Mammary epithelial cell (primary cell): ENCODE measurements at regions not wholly inside any gene's neighbourhood (a gene's known extent, or its start where the extent isn't known, plus 50 kb on each side); places are given as distances from the start of the nearest gene placed in this dataset.

Source experiments
- EZH2 ChIP-seq: IDR thresholded peaks from 2 replicates; pipeline ENCODE4 v1.6.1; 2012; ENCODE audit warnings: low read length, inconsistent platforms, borderline replicate concordance
- TF ChIP-seq, protein P1 (sequence below), 2 donors: IDR thresholded peaks in 1 of 2; conservative IDR thresholded peaks in 1 of 2; 2 replicates each; pipeline ENCODE4 v1.5.1; 2011 to 2012; ENCODE audit warnings: inconsistent platforms in 2 of 2, low read length in 2 of 2, mild to moderate bottlenecking in 2 of 2, control low read depth in 1 of 2, low read depth in 1 of 2; ENCODE audit not compliant: insufficient read depth in 1 of 2; ENCODE audit errors: extremely low read depth in 1 of 2

GRCh38 chr10:124180044-124180745, 86.8 kb upstream of the CHST15 start:
- no peak for TF ChIP-seq EZH2
- TF ChIP-seq, protein P1, sequence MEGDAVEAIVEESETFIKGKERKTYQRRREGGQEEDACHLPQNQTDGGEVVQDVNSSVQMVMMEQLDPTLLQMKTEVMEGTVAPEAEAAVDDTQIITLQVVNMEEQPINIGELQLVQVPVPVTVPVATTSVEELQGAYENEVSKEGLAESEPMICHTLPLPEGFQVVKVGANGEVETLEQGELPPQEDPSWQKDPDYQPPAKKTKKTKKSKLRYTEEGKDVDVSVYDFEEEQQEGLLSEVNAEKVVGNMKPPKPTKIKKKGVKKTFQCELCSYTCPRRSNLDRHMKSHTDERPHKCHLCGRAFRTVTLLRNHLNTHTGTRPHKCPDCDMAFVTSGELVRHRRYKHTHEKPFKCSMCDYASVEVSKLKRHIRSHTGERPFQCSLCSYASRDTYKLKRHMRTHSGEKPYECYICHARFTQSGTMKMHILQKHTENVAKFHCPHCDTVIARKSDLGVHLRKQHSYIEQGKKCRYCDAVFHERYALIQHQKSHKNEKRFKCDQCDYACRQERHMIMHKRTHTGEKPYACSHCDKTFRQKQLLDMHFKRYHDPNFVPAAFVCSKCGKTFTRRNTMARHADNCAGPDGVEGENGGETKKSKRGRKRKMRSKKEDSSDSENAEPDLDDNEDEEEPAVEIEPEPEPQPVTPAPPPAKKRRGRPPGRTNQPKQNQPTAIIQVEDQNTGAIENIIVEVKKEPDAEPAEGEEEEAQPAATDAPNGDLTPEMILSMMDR (conservative IDR thresholded peaks at IDR 0.05 in 1 of 2, IDR thresholded peaks at IDR 0.05 in 1 of 2; ENCODE audit: extremely low read depth in 1 of 2, insufficient read depth in 1 of 2, low read depth in 1 of 2, low read length in 2 of 2): no peak
